HG03064 (cell line): ENCODE measurements at regions not wholly inside any gene's neighbourhood (a gene's known extent, or its start where the extent isn't known, plus 50 kb on each side); places are given as distances from the start of the nearest gene placed in this dataset.
"Not testable (repeated sequence)": the region's sequence is repeated elsewhere in the genome, so short reads cannot be mapped to it uniquely, and the experiment has no call there.

Source experiments
- ATAC-seq: cut with Tn5 transposase; IDR thresholded peaks from one replicate; pipeline ENCODE4 v1.9.1; 2021; ENCODE audit warnings: low read depth; ENCODE audit not compliant: unreplicated experiment

GRCh38 chr5:56409331-56410190 is 176.4 kb upstream of the ANKRD55 start:
- no peak for ATAC-seq

- ATAC-seq: no peak
Observed at GRCh38 chr5:56406838-56407237, 173.7 kb upstream of the ANKRD55 start.

GRCh38 chr5:56406221-56406620 is 173.1 kb upstream of the ANKRD55 start:
- no peak for ATAC-seq

GRCh38 chr5:56405116-56405908 is 172.2 kb upstream of the ANKRD55 start:
- ATAC-seq: no peak

GRCh38 chr5:56402266-56403220 is 169.4 kb upstream of the ANKRD55 start:
- no peak for ATAC-seq

GRCh38 chr5:56397796-56398195 is 164.7 kb upstream of the ANKRD55 start:
- not testable (repeated sequence) for ATAC-seq

- ATAC-seq: no peak
Observed at GRCh38 chr5:56396634-56397033, 163.5 kb upstream of the ANKRD55 start.

GRCh38 chr5:56389261-56389660 is 156.1 kb upstream of the ANKRD55 start:
- no peak for ATAC-seq

- ATAC-seq: no peak
Observed at GRCh38 chr5:56388229-56388985, 155.3 kb upstream of the ANKRD55 start.

- no peak for ATAC-seq
Observed at GRCh38 chr5:56386046-56386445, 152.9 kb upstream of the ANKRD55 start.

- no peak for ATAC-seq
Observed at GRCh38 chr5:56384186-56384585, 151.1 kb upstream of the ANKRD55 start.

GRCh38 chr5:56383761-56384160 is 150.6 kb upstream of the ANKRD55 start:
- no peak for ATAC-seq

GRCh38 chr5:56382896-56383295 is 149.8 kb upstream of the ANKRD55 start:
- no peak for ATAC-seq

- ATAC-seq: no peak
Observed at GRCh38 chr5:56377573-56377972, 144.4 kb upstream of the ANKRD55 start.

GRCh38 chr5:56376128-56376527 is 143.0 kb upstream of the ANKRD55 start:
- ATAC-seq: no peak

- ATAC-seq: no peak
Observed at GRCh38 chr5:56375011-56375410, 141.9 kb upstream of the ANKRD55 start.

- not testable (repeated sequence) for ATAC-seq
Observed at GRCh38 chr5:56372491-56372890, 139.4 kb upstream of the ANKRD55 start.

GRCh38 chr5:56369361-56369811 is 136.3 kb upstream of the ANKRD55 start:
- no peak for ATAC-seq

GRCh38 chr5:56367748-56368147 is 134.6 kb upstream of the ANKRD55 start:
- ATAC-seq: no peak

- ATAC-seq: no peak
Observed at GRCh38 chr5:56366986-56367385, 133.9 kb upstream of the ANKRD55 start.
